NB4 (cell line): ENCODE measurements at regions not wholly inside any gene's neighbourhood (a gene's known extent, or its start where the extent isn't known, plus 50 kb on each side); places are given as distances from the start of the nearest gene placed in this dataset.

Experiments used
- DNase-seq: peaks from one replicate; pipeline ENCODE4 v3.0.0; 2010; ENCODE audit warnings: low read depth
- H3K4me3 ChIP-seq: one replicate; pipeline ENCODE4 v1.5.1; 2011; ENCODE audit warnings: mild to moderate bottlenecking, low read depth, low read length, moderate library complexity
- MYC ChIP-seq: IDR thresholded peaks from 2 replicates; pipeline ENCODE4 v1.6.1; 2011; ENCODE audit warnings: low read depth, low read length
- POLR2A ChIP-seq: IDR thresholded peaks from 2 replicates; pipeline ENCODE4 v1.6.1; 2011; ENCODE audit warnings: mild to moderate bottlenecking; ENCODE audit not compliant: insufficient read length; ENCODE audit errors: extremely low read depth
- TF ChIP-seq, protein P1 (sequence below): IDR thresholded peaks from 2 replicates; pipeline ENCODE4 v1.6.1; 2011; ENCODE audit warnings: low read depth, low read length
- TF ChIP-seq, protein P2 (sequence below): IDR thresholded peaks from one replicate; pipeline ENCODE4 v1.5.1; 2012; ENCODE audit warnings: low read depth, low read length

DNA sequence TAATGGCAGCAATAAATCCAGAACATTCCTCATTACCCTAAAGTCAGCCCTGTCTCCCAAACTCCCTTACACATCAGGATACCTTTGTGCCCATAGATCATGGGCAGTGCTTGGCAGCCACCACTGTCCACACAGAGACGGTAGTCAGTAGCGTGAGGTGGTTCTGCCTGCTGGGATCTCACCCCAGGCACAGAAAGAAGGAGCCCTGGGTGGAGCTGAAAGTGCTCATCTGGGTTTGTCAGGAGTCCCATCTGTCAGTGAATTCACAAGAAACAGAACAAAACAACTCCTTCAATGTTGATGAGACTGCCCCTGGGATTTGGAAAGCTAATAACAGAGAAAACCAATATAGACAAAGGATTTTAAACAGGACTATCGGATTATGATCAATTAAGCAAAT is 90.2 kb upstream of the PRSS58 start:
- no peak for DNase-seq
- TF ChIP-seq, protein P1, sequence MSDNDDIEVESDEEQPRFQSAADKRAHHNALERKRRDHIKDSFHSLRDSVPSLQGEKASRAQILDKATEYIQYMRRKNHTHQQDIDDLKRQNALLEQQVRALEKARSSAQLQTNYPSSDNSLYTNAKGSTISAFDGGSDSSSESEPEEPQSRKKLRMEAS, result no peak
- TF ChIP-seq POLR2A, result no peak
- no peak for TF ChIP-seq MYC
- TF ChIP-seq, protein P2, sequence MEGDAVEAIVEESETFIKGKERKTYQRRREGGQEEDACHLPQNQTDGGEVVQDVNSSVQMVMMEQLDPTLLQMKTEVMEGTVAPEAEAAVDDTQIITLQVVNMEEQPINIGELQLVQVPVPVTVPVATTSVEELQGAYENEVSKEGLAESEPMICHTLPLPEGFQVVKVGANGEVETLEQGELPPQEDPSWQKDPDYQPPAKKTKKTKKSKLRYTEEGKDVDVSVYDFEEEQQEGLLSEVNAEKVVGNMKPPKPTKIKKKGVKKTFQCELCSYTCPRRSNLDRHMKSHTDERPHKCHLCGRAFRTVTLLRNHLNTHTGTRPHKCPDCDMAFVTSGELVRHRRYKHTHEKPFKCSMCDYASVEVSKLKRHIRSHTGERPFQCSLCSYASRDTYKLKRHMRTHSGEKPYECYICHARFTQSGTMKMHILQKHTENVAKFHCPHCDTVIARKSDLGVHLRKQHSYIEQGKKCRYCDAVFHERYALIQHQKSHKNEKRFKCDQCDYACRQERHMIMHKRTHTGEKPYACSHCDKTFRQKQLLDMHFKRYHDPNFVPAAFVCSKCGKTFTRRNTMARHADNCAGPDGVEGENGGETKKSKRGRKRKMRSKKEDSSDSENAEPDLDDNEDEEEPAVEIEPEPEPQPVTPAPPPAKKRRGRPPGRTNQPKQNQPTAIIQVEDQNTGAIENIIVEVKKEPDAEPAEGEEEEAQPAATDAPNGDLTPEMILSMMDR, result no peak
- no peak overlapping the region for H3K4me3 ChIP-seq

DNA sequence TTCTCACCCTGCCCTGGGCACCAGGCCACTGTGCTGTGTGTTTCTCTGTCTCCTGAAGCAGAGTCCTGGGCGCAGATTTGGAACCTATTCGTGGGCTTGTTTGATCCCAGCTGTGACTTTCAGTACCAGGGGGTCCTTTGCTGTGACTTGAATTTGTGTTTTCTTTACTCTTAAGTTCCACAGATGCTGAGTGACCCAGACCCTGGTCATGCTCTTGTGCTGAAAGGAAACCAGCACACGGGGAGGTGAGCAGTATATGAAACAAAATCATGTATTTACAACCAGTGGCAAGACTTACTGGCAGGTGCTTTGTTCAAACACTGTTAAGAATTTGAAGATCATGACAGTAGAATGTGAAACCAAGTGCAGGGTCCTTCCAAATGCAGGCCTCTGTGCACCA is 89.2 kb upstream of the PRSS58 start:
- TF ChIP-seq POLR2A (no peak), MYC (no peak)
- TF ChIP-seq, protein P1, result no peak
- TF ChIP-seq, protein P2, result no peak
- no peak for DNase-seq
- H3K4me3 ChIP-seq, result no peak overlapping the region

DNA sequence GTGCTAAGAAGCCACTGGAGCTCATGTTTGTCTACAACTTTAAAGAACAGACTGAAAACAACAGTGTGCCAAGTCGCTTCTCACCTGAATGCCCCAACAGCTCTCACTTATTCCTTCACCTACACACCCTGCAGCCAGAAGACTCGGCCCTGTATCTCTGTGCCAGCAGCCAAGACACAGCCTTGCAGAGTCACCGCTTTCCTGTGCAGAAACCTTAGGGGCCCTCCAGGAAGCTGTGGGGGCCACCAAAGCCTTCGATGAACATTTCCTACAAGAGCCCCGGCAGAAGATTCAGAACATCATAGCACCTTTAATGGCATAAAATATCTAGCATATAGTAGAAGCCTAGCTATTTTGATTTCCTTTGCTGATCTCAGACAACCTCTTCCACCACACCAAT is 88.0 kb upstream of the PRSS58 start:
- no peak overlapping the region for H3K4me3 ChIP-seq
- DNase-seq, result no peak

DNA sequence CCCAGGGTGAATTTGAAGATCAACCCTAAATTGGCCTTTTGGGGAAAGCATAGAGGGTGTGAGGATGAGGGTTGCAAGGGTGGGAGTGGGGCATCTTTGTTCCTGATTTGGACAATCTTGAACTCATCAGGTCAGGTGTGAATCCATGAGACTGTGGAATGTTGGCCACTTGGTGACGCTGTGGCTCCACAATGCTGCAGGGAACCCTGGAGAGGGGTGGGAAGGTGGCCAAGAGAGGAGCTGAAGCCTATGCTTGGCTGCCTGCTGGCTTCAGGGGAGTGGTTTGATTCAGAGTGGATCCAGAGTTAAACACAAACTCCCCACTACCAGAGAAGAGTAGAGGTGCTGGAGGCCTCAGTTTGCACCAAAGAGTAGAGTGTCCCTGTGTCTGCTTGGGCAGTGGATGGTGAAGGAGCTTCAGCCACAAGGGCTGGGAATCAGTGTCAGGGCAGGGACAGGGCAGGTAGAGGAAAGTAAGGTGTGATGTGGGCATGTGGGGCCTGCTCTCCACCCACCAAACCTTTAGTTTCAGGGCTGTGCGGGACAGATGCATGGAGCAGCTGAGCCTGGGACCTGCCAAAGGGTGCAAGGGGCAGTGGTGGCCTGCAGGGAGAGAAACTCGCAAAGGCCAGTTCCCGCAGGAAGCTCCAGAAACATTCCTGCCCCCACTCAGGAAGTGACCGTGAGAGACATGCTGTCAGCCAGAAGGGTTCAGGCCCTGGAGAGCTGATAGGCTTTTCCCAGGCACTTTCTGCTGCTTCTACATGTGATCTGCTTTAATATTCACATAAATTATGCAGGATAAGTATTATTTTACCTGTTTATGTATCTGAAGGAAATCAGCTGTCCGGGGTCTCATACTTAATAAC is 81.0 kb upstream of the PRSS58 start:
- H3K4me3 ChIP-seq, result no peak overlapping the region
- TF ChIP-seq, protein P2, result peak; percentile 47
- no peak for TF ChIP-seq MYC
- DNase-seq, result peak; percentile 44

More for the DNA sequence above, 88.0 kb upstream of the PRSS58 start:
- TF ChIP-seq, protein P2, result no peak
- TF ChIP-seq, protein P1, result no peak
- TF ChIP-seq POLR2A (no peak), MYC (no peak)

DNA sequence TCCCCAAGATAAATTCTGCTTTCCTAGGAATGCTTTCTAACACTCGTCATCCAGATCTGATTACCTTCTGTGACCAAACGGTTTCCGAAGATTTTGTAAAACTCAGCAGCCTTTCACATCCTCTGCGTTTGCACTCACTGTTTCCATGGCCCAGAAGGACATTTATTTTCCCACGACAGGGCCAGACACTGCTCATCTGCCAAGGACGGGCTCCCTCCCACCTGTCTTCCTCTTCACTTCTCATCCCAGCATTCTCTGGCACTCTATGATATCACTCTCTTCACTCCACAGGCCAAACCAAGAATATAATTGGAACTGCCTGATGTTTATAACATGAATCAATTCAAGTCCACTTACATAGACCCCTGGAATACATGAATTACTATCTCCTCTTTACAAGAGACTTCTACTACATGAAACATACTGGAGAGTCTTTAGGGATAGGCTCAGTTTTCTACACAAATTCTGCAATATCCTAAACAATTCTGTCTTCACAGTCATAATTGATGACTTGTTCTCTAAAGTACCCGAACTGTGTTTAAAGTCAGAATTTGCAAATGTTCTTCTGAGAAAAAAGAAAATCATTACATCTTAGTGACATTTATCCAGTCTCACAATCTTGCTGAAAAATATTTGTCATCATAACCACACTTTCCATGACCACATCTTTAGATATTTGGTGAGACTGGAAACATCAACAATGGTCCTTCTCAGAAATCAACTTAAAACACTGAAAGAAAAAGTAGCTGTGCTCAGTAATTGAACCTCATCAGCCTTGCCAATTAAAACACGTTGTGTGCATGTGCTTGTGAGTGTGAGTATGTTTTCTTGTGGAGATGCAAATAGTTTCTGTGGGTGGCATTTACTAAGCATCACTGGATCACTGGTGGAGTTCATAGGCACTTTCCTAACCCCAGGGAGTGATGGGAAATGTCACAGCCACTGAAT is 79.5 kb upstream of the PRSS58 start:
- no peak for DNase-seq
- H3K4me3 ChIP-seq, result no peak overlapping the region
- TF ChIP-seq MYC, result no peak
- TF ChIP-seq, protein P1, result no peak
- TF ChIP-seq, protein P2, result no peak
- no peak for TF ChIP-seq POLR2A
